AG10803 (cell line): ENCODE measurements at regions not wholly inside any gene's neighbourhood (a gene's known extent, or its start where the extent isn't known, plus 50 kb on each side); places are given as distances from the start of the nearest gene placed in this dataset.

Source experiments
- DNase-seq: peaks from one replicate; pipeline ENCODE4 v3.0.0; 2010; ENCODE audit warnings: low read depth
- H3K4me3 ChIP-seq: 2 replicates; pipeline ENCODE4 v1.5.1; 2011; ENCODE audit warnings: mild to moderate bottlenecking, low read length, control low read depth
- TF ChIP-seq, protein P1 (sequence below): conservative IDR thresholded peaks from 2 replicates; pipeline ENCODE4 v1.5.1; 2011; ENCODE audit warnings: mild to moderate bottlenecking, low read length, control low read depth, inconsistent platforms

GRCh38 chr4:136554033-136554432 is 978.3 kb downstream of the PCDH18 start:
- TF ChIP-seq, protein P1, sequence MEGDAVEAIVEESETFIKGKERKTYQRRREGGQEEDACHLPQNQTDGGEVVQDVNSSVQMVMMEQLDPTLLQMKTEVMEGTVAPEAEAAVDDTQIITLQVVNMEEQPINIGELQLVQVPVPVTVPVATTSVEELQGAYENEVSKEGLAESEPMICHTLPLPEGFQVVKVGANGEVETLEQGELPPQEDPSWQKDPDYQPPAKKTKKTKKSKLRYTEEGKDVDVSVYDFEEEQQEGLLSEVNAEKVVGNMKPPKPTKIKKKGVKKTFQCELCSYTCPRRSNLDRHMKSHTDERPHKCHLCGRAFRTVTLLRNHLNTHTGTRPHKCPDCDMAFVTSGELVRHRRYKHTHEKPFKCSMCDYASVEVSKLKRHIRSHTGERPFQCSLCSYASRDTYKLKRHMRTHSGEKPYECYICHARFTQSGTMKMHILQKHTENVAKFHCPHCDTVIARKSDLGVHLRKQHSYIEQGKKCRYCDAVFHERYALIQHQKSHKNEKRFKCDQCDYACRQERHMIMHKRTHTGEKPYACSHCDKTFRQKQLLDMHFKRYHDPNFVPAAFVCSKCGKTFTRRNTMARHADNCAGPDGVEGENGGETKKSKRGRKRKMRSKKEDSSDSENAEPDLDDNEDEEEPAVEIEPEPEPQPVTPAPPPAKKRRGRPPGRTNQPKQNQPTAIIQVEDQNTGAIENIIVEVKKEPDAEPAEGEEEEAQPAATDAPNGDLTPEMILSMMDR = no peak
- DNase-seq = no peak

GRCh38 chr4:136551753-136552152 is 980.5 kb downstream of the PCDH18 start:
- TF ChIP-seq, protein P1 = no peak
- no peak overlapping the region for H3K4me3 ChIP-seq
- no peak for DNase-seq

More at GRCh38 chr4:136554033-136554432, 978.3 kb downstream of the PCDH18 start:
- no peak overlapping the region for H3K4me3 ChIP-seq

GRCh38 chr4:136540747-136541146 is 991.5 kb downstream of the PCDH18 start:
- TF ChIP-seq, protein P1 = no peak
- DNase-seq = no peak
- no peak overlapping the region for H3K4me3 ChIP-seq

- no peak overlapping the region for H3K4me3 ChIP-seq
- TF ChIP-seq, protein P1 = no peak
- no peak for DNase-seq
Observed at GRCh38 chr4:136528131-136528530, 1004.2 kb downstream of the PCDH18 start.

GRCh38 chr4:136526517-136526916 is 1005.8 kb downstream of the PCDH18 start:
- TF ChIP-seq, protein P1 = no peak
- no peak for DNase-seq
- no peak overlapping the region for H3K4me3 ChIP-seq

DNA sequence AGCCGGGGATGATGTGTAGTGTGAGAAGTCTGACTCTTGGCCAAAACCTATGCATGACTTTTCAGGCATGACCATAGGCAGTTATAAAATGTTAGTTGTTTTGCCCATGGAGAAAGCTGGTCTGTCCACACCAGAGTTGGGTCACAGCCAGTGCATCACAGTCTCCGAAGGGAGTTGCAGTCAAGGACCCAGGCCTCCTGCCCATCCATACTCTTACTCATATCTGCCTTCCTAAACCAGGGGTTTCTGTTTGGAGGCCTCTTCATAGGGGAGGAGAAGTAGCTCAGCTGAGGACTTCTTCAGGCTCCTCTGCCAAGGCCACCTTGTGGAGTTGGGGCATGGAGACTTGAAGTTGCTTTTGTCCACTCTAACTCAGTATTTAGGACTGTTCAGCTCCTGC is 1008.3 kb downstream of the PCDH18 start:
- no peak for DNase-seq
- TF ChIP-seq, protein P1 = no peak
- H3K4me3 ChIP-seq = no peak overlapping the region

GRCh38 chr4:136516371-136516770 is 1015.9 kb downstream of the PCDH18 start:
- no peak overlapping the region for H3K4me3 ChIP-seq
- TF ChIP-seq, protein P1 = no peak
- no peak for DNase-seq
